ENCODE measurements at regions not wholly inside any gene's neighbourhood (a gene's known extent, or its start where the extent isn't known, plus 50 kb on each side); places are given as distances from the start of the nearest gene placed in this dataset.

GRCh38 chr1:222049176-222049575 is 307.3 kb upstream of the DUSP10 start:
- TF ChIP-seq CTCF (IDR thresholded peaks at IDR 0.05) (no peak), POLR2A (IDR thresholded peaks at IDR 0.05) (no peak)

Measured in stomach (tissue), 4 donors.